AG04450 (cell line): ENCODE measurements at regions not wholly inside any gene's neighbourhood (a gene's known extent, or its start where the extent isn't known, plus 50 kb on each side); places are given as distances from the start of the nearest gene placed in this dataset.

Source experiments
- CTCF ChIA-PET: fragments of 300-600, 350-600 bp; formaldehyde crosslinking; extraction: SDS; loops from one replicate; lab custom pipeline; 2022; ENCODE audit warnings: antibody characterized with exemption, inconsistent platforms; lab: Charles Lee
- POLR2A ChIA-PET: fragments of 350-600 bp; formaldehyde crosslinking; extraction: SDS; loops from one replicate; lab custom pipeline; 2021; ENCODE audit warnings: antibody characterized with exemption, inconsistent platforms; lab: Yijun Ruan, JAX
- DNase-seq: peaks from one replicate; pipeline ENCODE4 v3.0.0-alpha.2; 2011; ENCODE audit warnings: low read depth, low spot score
- H3K27ac ChIP-seq: one replicate; pipeline ENCODE4 v1.5.1; 2012; ENCODE audit warnings: low read depth, low read length, control low read depth
- H3K27me3 ChIP-seq: one replicate; pipeline ENCODE4 v1.6.0; 2012; ENCODE audit warnings: low read length; ENCODE audit not compliant: control insufficient read depth, insufficient read depth
- H3K4me3 ChIP-seq: 2 replicates; pipeline ENCODE4 v1.5.1; 2011; ENCODE audit warnings: mild to moderate bottlenecking, low read depth, low read length, control low read depth
- H3K9me3 ChIP-seq: 2 replicates; pipeline ENCODE4 v1.5.1; 2012; ENCODE audit warnings: low read length; ENCODE audit not compliant: control insufficient read depth, insufficient read depth
- TF ChIP-seq, protein P1 (sequence below): IDR thresholded peaks from 2 replicates; pipeline ENCODE4 v1.5.1; 2011; ENCODE audit warnings: low read depth, low read length, control low read depth, inconsistent platforms

- TF ChIP-seq, protein P1, sequence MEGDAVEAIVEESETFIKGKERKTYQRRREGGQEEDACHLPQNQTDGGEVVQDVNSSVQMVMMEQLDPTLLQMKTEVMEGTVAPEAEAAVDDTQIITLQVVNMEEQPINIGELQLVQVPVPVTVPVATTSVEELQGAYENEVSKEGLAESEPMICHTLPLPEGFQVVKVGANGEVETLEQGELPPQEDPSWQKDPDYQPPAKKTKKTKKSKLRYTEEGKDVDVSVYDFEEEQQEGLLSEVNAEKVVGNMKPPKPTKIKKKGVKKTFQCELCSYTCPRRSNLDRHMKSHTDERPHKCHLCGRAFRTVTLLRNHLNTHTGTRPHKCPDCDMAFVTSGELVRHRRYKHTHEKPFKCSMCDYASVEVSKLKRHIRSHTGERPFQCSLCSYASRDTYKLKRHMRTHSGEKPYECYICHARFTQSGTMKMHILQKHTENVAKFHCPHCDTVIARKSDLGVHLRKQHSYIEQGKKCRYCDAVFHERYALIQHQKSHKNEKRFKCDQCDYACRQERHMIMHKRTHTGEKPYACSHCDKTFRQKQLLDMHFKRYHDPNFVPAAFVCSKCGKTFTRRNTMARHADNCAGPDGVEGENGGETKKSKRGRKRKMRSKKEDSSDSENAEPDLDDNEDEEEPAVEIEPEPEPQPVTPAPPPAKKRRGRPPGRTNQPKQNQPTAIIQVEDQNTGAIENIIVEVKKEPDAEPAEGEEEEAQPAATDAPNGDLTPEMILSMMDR: no peak
- ChIA-PET POLR2A (no interaction called here), CTCF (no interaction called here)
- H3K27ac ChIP-seq: no peak overlapping the region
- no peak overlapping the region for H3K4me3 ChIP-seq
- no peaks in the 10 kb centered on the region for H3K27me3 ChIP-seq
- peaks cover 2% of the 10 kb centered on the region; the same call in 1 of the 2 replicates for H3K9me3 ChIP-seq
- no peak for DNase-seq
These were observed 1261.6 kb upstream of the GBE1 start for GRCh38 chr3:83023086-83023485.

GRCh38 chr3:83011481-83011880, 1250.0 kb upstream of the GBE1 start:
- DNase-seq: no peak
- no peak overlapping the region for H3K27ac ChIP-seq

DNA sequence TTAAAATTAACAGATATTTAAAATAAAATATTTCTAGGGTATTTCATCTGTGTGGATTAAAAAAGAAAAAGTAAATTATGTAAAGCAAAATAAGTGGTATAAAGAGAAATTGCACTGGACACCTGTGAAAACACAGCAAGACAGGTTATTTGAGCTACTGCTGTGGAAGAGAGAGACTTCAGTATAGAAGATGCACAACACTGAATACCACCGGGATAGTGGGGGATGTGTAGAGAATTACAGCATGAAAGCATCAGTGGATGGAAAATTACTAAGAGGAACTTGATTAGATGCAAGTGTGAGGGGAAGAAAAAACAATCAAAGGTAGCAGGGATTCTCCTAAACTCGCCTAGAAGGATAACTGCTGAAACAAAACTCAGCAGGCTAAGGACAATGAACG, 1242.5 kb upstream of the GBE1 start:
- Histone ChIP-seq H3K27me3 (no peaks in the 10 kb centered on the region), H3K9me3 (no peaks in the 10 kb centered on the region; the same call in 1 of the 2 replicates), H3K4me3 (no peak overlapping the region), H3K27ac (no peak overlapping the region)
- TF ChIP-seq, protein P1: no peak
- POLR2A ChIA-PET: no interaction called here
- no peak for DNase-seq
- CTCF ChIA-PET: no interaction called here

More at GRCh38 chr3:83011481-83011880, 1250.0 kb upstream of the GBE1 start:
- TF ChIP-seq, protein P1: no peak
- Histone ChIP-seq H3K9me3 (peaks cover 3% of the 10 kb centered on the region; the same call in 1 of the 2 replicates), H3K27me3 (no peaks in the 10 kb centered on the region), H3K4me3 (no peak overlapping the region)
- CTCF ChIA-PET: interaction anchor here (0.6 kb wide), 1 partner anchor 142 kb away, joined by 3 read pairs; no protein-coding TSS in a partner anchor
- POLR2A ChIA-PET: no interaction called here

- POLR2A ChIA-PET: no interaction called here
- DNase-seq: no peak
- Histone ChIP-seq H3K27ac (no peak overlapping the region), H3K4me3 (no peak overlapping the region), H3K27me3 (no peaks in the 10 kb centered on the region), H3K9me3 (no peaks in the 10 kb centered on the region; the same call in 1 of the 2 replicates)
- TF ChIP-seq, protein P1: no peak
- CTCF ChIA-PET: no interaction called here
These were observed 1241.5 kb upstream of the GBE1 start for GRCh38 chr3:83002869-83003445.

- no peaks in the 10 kb centered on the region; the same call in 1 of the 2 replicates for H3K9me3 ChIP-seq
- H3K27ac ChIP-seq: no peak overlapping the region
- POLR2A ChIA-PET: no interaction called here
- DNase-seq: no peak
- no peak overlapping the region for H3K4me3 ChIP-seq
- TF ChIP-seq, protein P1: no peak
- H3K27me3 ChIP-seq: no peaks in the 10 kb centered on the region
- CTCF ChIA-PET: no interaction called here
These were observed 1238.3 kb upstream of the GBE1 start for GRCh38 chr3:82999777-83000176.
